ENCODE measurements at regions not wholly inside any gene's neighbourhood (a gene's known extent, or its start where the extent isn't known, plus 50 kb on each side); places are given as distances from the start of the nearest gene placed in this dataset.
"Not testable (repeated sequence)": the region's sequence is repeated elsewhere in the genome, so short reads cannot be mapped to it uniquely, and the experiment has no call there.

DNA sequence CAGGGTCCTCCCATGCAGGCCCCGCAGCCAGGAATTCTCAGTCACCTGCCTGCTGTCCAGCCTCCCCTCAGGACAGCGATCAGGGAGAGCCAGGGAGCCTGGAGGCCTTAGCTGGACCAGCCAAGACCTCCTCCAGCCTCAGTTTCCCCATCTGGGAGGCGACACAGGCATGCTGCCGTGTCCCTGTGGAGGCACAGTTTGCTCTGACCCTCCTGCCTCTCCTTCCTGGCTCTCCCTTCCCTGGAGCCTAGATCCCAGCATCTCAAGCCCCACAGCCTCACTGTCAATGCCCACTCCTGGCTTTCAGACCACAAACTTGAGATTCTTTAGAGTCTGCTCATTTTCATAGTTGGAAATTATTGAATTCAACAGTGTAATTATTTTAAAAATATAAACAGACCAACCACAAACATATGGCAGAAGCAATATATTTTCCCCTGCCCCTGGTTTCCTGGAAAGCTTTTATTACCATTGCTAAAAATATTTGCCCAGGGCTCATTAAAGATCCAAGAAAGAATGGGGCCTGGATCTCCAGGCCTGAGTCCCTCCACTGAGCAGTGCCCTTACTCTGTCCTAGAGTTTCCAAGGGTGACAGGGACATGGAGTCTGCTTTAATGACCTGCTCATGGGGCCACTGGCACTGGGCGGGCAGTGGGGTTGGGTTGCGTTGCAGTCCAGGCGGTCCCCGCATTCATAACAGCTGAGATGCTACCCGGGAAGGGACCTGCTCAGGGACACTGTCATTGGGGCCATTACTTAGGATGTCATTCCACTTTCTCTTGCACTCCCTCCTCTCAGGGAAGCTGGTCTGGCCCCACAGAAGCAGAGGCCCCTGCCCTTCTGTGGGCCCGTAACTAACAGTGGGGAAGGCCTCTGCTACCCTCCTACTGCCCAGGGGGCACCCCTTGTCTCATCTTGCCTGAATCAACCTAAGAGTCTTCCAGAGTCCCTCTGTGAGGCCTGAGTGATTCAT is 81.6 kb upstream of the CHST15 start:
- 95% methylated on average over 10 of the region's 10 CpGs for WGBS

GRCh38 chr10:124174071-124174566 is 80.7 kb upstream of the CHST15 start:
- no peaks in the 10 kb centered on the region for H3K4me1 ChIP-seq (ENCODE audit: insufficient read depth)
- 96% methylated on average over 15 of the region's 15 CpGs for WGBS
- DNase-seq (ENCODE audit: extremely low spot score), result no peak
- H3K4me3 ChIP-seq (ENCODE audit: low read depth, low read length), result no peak overlapping the region
- no peak overlapping the region for H3K27ac ChIP-seq (ENCODE audit: low read depth)
- no peaks in the 10 kb centered on the region for H3K36me3 ChIP-seq (ENCODE audit: insufficient read depth)

More for the DNA sequence above, 81.6 kb upstream of the CHST15 start:
- no peak for DNase-seq (ENCODE audit: extremely low spot score)
- H3K36me3 ChIP-seq (ENCODE audit: insufficient read depth), result no peaks in the 10 kb centered on the region
- no peak overlapping the region for H3K27ac ChIP-seq (ENCODE audit: low read depth)
- H3K4me3 ChIP-seq (ENCODE audit: low read depth, low read length), result no peak overlapping the region
- H3K4me1 ChIP-seq (ENCODE audit: insufficient read depth), result no peaks in the 10 kb centered on the region

DNA sequence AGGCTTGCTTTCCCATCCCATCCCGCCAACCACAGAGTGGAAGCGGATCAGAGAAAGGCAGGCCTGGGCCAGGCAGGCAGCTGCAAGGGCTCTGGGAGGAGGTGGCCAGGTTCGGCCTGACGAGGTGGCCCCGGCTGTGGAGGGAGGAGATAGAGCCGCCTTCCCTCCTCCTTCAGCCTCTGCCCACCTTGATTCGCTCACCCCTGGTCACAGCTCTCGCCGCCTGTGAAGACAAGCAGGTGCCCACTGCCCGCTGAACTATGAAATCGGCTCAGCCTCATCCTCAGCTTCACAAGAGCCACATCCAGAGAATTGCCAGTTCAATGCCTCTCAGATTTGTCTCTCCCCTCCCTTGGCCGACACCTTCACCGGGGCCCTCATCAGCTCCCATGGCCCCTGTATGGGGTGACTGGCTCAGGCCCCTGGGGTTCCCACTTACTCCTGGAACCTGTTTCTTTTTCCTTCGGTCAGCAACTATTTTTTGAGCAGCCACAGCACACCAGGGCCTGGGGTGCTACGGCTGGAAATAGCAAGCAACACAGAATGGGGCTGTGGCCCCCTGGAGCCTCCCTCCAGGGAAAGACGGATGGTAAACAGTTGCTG is 80.0 kb upstream of the CHST15 start:
- WGBS, result 97% methylated on average over 16 of the region's 16 CpGs
- H3K4me1 ChIP-seq (ENCODE audit: insufficient read depth), result no peaks in the 10 kb centered on the region
- no peak overlapping the region for H3K4me3 ChIP-seq (ENCODE audit: low read depth, low read length)
- no peak overlapping the region for H3K27ac ChIP-seq (ENCODE audit: low read depth)
- no peak for DNase-seq (ENCODE audit: extremely low spot score)
- no peaks in the 10 kb centered on the region for H3K36me3 ChIP-seq (ENCODE audit: insufficient read depth)

GRCh38 chr10:124172181-124172916 is 79.0 kb upstream of the CHST15 start:
- no peaks in the 10 kb centered on the region for H3K4me1 ChIP-seq (ENCODE audit: insufficient read depth)
- H3K4me3 ChIP-seq (ENCODE audit: low read depth, low read length), result no peak overlapping the region
- H3K36me3 ChIP-seq (ENCODE audit: insufficient read depth), result no peaks in the 10 kb centered on the region
- no peak overlapping the region for H3K27ac ChIP-seq (ENCODE audit: low read depth)
- WGBS, result 63% methylated on average over 19 of the region's 19 CpGs
- peak; percentile 17 for DNase-seq (ENCODE audit: extremely low spot score)

- no peak overlapping the region for H3K4me3 ChIP-seq (ENCODE audit: low read depth, low read length)
- H3K4me1 ChIP-seq (ENCODE audit: insufficient read depth), result no peaks in the 10 kb centered on the region
- no peak for DNase-seq (ENCODE audit: extremely low spot score)
- WGBS, result 96% methylated on average over 2 of the region's 2 CpGs
- no peak overlapping the region for H3K27ac ChIP-seq (ENCODE audit: low read depth)
- no peaks in the 10 kb centered on the region for H3K36me3 ChIP-seq (ENCODE audit: insufficient read depth)
Measured at GRCh38 chr10:124171561-124171960, 78.2 kb upstream of the CHST15 start.

DNA sequence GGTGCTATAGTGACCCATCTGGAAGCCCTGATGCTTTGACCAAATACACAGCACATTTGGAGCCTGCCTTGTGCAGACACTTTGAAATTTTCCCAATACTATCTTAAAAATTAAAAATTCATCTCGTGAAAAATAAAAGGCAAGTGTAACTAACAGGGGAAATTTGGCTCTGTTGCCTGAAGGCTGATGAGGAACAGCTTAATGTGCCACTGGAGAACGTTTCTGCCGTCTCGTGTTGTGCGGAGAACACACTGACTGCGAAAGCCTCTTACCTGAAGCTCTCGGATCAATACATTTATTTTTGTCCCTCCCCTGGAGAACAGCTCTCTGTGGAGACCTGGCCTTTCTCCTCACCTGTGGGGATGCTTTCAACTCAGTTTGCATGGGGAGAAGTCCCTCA is 77.2 kb upstream of the CHST15 start:
- Histone ChIP-seq H3K4me1 (ENCODE audit: insufficient read depth) (no peaks in the 10 kb centered on the region), H3K27ac (ENCODE audit: low read depth) (no peak overlapping the region), H3K36me3 (ENCODE audit: insufficient read depth) (no peaks in the 10 kb centered on the region), H3K4me3 (ENCODE audit: low read depth, low read length) (no peak overlapping the region)
- 93% methylated on average over 7 of the region's 7 CpGs for WGBS
- no peak for DNase-seq (ENCODE audit: extremely low spot score)

- no peaks in the 10 kb centered on the region for H3K4me1 ChIP-seq (ENCODE audit: insufficient read depth)
- no peak for DNase-seq (ENCODE audit: extremely low spot score)
- no peak overlapping the region for H3K27ac ChIP-seq (ENCODE audit: low read depth)
- H3K4me3 ChIP-seq (ENCODE audit: low read depth, low read length), result no peak overlapping the region
- H3K36me3 ChIP-seq (ENCODE audit: insufficient read depth), result no peaks in the 10 kb centered on the region
- WGBS, result 92% methylated on average over 17 of the region's 17 CpGs
Measured at GRCh38 chr10:124168991-124169802, 75.8 kb upstream of the CHST15 start.

DNA sequence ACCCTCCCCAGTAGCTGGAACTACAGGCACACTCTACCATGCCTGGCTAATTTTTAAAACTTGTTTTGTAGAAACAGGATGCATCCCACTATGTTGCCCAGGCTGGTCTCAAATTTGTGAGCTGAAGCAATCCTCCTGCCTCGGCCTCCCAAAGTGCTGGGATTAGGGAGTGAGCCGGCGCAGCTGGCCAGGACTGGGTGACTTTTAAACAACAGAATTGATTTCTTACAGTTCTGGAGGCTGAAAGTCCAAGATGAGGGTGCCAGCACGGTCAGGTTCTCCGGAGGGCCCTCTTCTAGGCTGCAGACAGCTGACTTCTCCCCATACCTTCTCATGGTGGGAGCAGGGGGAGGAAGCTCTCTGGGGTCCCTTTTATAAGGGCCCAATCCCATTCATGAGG is 75.2 kb upstream of the CHST15 start:
- Histone ChIP-seq H3K4me3 (ENCODE audit: low read depth, low read length) (no peak overlapping the region), H3K36me3 (ENCODE audit: insufficient read depth) (no peaks in the 10 kb centered on the region), H3K27ac (ENCODE audit: low read depth) (no peak overlapping the region), H3K4me1 (ENCODE audit: insufficient read depth) (no peaks in the 10 kb centered on the region)
- DNase-seq (ENCODE audit: extremely low spot score), result no peak
- WGBS, result 90% methylated on average over 5 of the region's 5 CpGs

GRCh38 chr10:124167925-124168324 is 74.5 kb upstream of the CHST15 start:
- 98% methylated on average over 5 of the region's 5 CpGs for WGBS
- not testable (repeated sequence) for H3K36me3 ChIP-seq (ENCODE audit: insufficient read depth); H3K27ac ChIP-seq (ENCODE audit: low read depth); H3K4me3 ChIP-seq (ENCODE audit: low read depth, low read length); DNase-seq (ENCODE audit: extremely low spot score); H3K4me1 ChIP-seq (ENCODE audit: insufficient read depth)

DNA sequence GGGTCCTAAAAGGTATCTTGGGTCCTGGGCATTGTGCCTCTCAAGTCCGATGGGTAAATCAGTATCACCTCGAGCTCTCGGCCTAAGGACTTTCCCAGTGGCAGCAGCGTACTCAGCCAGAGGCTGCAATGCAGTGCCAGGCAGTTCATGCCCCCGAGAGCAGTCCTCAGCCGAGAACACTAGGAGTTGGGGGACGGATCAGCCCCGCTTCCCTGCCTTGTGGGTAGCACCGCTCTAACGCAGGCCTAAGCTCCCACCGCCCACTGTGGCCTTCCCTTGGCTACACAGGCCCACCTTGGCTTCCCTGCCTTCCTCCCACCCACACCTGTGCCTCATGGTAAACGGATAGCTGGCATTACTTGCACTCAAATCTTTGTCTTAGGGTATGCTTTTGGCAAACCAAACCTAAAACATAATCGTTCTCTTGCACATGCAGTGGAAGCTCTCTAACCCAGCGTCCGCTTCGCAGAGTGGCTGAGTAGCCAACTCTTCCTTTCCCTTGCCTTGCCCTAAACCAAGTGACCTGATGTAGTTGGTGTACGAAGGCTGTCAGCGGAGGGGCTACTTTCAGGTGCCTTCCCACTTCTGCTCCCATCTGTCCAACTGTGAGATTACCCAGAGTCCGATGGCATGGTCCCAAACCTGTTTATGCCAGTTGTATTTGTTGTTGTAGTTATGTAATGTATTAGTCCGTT is 73.2 kb upstream of the CHST15 start:
- Histone ChIP-seq H3K4me1 (ENCODE audit: insufficient read depth) (no peaks in the 10 kb centered on the region), H3K36me3 (ENCODE audit: insufficient read depth) (no peaks in the 10 kb centered on the region), H3K4me3 (ENCODE audit: low read depth, low read length) (no peak overlapping the region), H3K27ac (ENCODE audit: low read depth) (no peak overlapping the region)
- no peak for DNase-seq (ENCODE audit: extremely low spot score)
- WGBS, result 87% methylated on average over 20 of the region's 20 CpGs

- Histone ChIP-seq H3K4me1 (ENCODE audit: insufficient read depth) (no peaks in the 10 kb centered on the region), H3K36me3 (ENCODE audit: insufficient read depth) (no peaks in the 10 kb centered on the region), H3K4me3 (ENCODE audit: low read depth, low read length) (no peak overlapping the region), H3K27ac (ENCODE audit: low read depth) (no peak overlapping the region)
- 94% methylated on average over 3 of the region's 3 CpGs for WGBS
- no peak for DNase-seq (ENCODE audit: extremely low spot score)
Measured at GRCh38 chr10:124165827-124166226, 72.4 kb upstream of the CHST15 start.

DNA sequence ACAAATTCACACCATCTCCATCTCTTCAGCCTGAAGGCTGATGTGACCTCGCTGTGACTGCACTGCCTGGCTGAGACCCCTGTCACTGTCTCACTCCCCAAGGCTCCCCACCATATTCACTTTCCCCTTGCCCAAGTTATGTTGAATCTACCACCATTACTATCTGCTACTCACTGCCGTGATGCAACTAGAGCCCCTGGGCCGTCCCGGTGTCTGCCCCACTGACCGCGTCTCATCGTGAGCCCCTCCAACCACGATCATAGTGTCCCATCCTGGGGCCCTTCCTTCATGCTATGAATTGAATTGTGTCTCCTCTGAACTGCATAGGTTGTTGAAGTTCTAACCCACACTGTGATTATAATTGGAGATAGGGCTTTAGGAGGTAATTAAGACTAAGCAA is 71.9 kb upstream of the CHST15 start:
- Histone ChIP-seq H3K4me3 (ENCODE audit: low read depth, low read length) (no peak overlapping the region), H3K36me3 (ENCODE audit: insufficient read depth) (no peaks in the 10 kb centered on the region), H3K4me1 (ENCODE audit: insufficient read depth) (no peaks in the 10 kb centered on the region), H3K27ac (ENCODE audit: low read depth) (no peak overlapping the region)
- 96% methylated on average over 8 of the region's 8 CpGs for WGBS
- no peak for DNase-seq (ENCODE audit: extremely low spot score)

Measured in urinary bladder (tissue), 3 donors.